ENCODE measurements at regions not wholly inside any gene's neighbourhood (a gene's known extent, or its start where the extent isn't known, plus 50 kb on each side); places are given as distances from the start of the nearest gene placed in this dataset.
"Not testable (repeated sequence)": the region's sequence is repeated elsewhere in the genome, so short reads cannot be mapped to it uniquely, and the experiment has no call there.

DNA sequence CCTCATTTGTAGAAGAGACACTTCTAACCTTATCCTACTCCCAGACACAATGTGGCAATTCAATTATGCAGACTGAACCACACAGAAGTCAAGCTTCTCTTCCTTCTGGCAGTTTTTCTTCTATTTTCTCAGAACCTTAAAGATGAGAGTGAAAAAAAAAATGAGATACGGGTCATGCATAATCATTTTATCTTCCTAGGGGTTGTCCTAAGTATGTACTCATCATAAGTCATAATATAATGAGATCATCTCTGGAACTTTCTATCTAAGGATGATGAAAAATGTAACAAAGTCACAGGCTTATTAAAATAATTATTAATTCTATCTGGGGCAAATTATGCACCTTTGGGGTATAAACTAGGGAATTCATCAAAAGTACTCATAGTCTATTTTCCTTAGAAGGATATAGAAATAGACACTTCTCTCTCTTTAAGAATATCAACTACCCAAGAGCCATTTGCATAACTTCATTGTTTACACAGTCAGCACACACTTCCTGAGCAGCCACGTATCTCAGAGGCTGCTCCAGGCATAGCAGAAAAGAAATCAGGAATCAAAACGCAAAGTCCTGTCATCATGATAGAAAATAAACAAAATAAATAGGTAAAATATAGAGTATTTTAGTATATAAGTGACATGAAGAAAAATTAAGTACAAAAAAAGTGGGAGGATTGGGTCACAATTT lies 345.9 kb upstream of the SPHKAP start:
- FAIRE-seq (no peak), DNase-seq (ENCODE audit: insufficient read length, low spot score) (no peak)
- TF ChIP-seq POLR2A (IDR thresholded peaks at IDR 0.05; ENCODE audit: low read depth, low read length), result no peak

DNA sequence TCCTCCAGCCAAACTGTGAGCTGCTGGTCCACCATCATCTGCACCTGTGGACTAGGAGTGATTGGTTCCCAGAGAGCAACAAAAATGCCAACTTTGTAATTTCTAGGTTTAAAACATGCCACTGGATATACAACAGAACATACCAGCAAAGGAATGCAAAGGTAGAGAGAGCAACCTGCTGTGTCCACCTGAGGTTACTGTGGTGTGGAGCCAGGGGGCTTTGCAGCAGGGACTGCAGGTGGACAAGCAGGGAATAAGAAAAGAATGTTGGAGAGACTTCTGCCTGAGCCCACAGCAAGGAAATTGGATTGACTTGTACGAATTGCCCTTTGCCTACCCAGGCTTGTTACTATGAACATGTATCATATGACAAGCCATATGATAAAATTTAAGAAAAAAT lies 345.2 kb upstream of the SPHKAP start:
- FAIRE-seq, result no peak
- DNase-seq (ENCODE audit: insufficient read length, low spot score), result no peak
- TF ChIP-seq POLR2A (IDR thresholded peaks at IDR 0.05; ENCODE audit: low read depth, low read length), result no peak

DNA sequence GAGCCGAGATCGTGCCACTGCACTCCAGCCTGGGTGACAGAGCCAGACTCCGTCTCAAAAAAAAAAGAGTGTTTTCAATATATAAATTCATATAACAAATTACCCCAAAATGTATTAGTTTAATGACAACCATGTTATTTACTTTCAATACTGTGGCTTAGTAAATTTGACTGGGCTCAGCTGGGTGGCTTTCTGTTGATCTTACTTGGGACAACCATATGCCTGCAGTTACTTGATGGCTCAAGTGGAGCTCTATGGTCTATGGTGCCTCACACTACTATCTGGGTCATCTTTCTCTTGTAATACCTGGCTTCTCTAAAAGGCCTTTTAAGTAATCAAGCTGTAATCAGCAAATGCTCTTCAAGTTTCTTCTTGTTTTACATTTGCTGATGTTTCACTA lies 341.5 kb upstream of the SPHKAP start:
- no peak for FAIRE-seq
- TF ChIP-seq POLR2A (IDR thresholded peaks at IDR 0.05; ENCODE audit: low read depth, low read length), result no peak
- no peak for DNase-seq (ENCODE audit: insufficient read length, low spot score)

DNA sequence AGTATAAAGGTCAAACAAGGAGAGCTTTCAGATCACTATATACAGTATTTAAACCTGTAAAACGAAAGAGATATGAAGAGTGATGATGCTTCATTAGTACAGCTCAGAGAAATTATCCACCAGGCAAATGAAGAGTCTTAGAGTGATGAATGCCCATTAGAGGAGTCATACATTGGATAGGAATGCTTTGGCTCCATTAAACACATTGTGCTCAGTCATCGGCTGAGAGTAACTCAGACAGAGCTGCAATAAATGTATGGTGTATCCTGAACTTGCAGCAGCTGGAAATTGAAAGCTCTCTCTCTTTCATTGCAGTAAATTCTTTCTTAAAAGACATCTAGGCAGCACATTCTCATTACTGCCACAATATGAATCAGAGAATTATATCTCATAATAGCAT lies 340.8 kb upstream of the SPHKAP start:
- FAIRE-seq (peak; percentile 27), DNase-seq (ENCODE audit: insufficient read length, low spot score) (no peak)
- no peak for TF ChIP-seq POLR2A (IDR thresholded peaks at IDR 0.05; ENCODE audit: low read depth, low read length)

DNA sequence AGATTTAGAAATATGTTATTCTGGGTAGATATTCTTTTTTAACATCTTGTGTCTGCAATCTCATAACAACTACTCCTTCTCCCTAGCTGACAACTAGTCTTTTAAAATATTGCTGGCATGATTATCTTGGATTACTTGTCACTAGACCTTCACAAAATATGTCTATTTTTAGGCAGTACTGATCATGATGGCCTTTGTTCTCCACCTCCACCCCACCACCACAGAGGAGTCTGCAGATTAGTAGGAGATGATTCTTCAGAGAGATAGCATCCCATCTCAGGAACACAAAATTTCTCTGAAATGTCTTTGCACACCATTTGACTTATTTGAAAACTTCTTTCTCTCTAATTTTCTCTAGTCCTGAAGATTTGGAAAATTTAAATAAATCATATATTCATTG lies 338.1 kb upstream of the SPHKAP start:
- DNase-seq (ENCODE audit: insufficient read length, low spot score) (no peak), FAIRE-seq (no peak)
- no peak for TF ChIP-seq POLR2A (IDR thresholded peaks at IDR 0.05; ENCODE audit: low read depth, low read length)

DNA sequence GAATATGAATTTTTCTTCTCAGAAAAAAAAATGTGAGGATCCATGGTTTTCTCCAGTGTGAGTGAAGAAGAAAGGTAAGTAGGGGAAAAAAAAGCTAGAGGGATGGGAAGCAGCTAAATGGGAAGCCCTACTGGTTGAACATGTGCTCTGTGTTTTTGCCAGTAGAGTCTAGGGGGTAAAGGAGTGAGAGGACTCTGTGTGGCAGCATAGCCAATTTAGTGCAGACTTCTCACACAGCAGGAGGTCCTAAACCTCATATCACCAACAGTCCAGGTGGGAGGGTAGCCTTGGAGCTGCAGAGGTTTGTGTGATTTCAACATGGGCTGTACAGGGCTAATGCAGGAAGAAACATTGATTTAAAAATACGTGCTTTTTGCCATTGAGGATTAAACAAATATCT lies 334.5 kb upstream of the SPHKAP start:
- no peak for FAIRE-seq
- no peak for TF ChIP-seq POLR2A (IDR thresholded peaks at IDR 0.05; ENCODE audit: low read depth, low read length)
- no peak for DNase-seq (ENCODE audit: insufficient read length, low spot score)

DNA sequence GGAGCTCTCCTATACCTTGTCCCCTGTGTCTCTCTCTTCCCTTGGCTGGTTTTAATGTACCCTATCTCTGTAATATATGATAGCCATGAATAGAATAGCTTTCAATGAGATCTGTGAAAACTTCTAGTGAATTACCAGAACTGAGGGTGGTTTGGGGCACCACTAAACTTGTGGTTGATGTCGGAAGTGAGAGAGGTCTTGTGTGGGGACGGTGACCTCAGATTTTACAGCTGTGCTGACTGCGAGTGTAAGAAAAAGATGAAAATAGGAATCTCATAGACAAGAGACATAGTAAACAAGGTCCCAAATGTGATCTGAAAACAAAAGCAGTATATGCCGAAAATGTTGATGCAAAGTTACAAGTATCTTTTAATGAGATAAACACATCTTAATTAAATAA lies 332.0 kb upstream of the SPHKAP start:
- not testable (repeated sequence) for DNase-seq (ENCODE audit: insufficient read length, low spot score); FAIRE-seq

DNA sequence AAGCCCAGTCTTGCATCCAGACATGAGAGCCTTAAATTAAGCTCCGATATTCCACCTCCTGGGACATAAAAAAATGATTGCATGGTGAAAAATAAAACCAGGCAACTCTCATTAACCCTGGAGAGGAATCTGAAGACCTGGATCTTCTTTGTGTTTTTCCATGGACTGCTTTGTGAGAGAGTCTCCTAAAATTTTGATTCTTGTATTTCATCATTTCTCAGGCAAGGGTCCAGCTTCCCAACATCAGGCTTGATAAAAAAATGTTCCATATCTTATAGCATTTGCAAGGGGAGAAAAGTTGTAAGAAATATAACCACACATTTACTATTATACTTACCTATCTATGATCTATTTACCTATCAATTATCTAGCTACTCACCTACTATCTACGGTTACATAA lies 327.5 kb upstream of the SPHKAP start:
- no peak for FAIRE-seq
- no peak for DNase-seq (ENCODE audit: insufficient read length, low spot score)
- no peak for TF ChIP-seq POLR2A (IDR thresholded peaks at IDR 0.05; ENCODE audit: low read depth, low read length)

DNA sequence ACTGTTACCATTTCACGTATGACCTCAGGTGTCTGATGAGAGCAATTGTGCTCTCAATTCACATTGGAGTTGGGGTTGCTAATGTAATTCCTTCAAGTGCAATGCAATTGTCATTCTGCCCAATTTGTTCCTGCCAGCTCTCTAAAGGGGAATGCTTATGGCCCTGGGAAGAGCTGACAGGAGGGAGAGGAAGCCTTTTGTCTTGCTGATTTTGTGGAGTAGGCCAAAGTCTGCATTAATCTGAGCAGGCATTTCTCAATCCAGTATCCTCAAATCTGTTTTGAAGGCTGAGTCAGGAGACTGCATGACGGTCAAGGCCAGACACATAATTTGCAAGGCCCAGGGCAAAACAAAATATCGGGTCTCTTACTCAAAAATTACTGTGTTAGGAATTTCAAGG lies 326.4 kb upstream of the SPHKAP start:
- no peak for DNase-seq (ENCODE audit: insufficient read length, low spot score)
- TF ChIP-seq POLR2A (IDR thresholded peaks at IDR 0.05; ENCODE audit: low read depth, low read length), result no peak
- no peak for FAIRE-seq

DNA sequence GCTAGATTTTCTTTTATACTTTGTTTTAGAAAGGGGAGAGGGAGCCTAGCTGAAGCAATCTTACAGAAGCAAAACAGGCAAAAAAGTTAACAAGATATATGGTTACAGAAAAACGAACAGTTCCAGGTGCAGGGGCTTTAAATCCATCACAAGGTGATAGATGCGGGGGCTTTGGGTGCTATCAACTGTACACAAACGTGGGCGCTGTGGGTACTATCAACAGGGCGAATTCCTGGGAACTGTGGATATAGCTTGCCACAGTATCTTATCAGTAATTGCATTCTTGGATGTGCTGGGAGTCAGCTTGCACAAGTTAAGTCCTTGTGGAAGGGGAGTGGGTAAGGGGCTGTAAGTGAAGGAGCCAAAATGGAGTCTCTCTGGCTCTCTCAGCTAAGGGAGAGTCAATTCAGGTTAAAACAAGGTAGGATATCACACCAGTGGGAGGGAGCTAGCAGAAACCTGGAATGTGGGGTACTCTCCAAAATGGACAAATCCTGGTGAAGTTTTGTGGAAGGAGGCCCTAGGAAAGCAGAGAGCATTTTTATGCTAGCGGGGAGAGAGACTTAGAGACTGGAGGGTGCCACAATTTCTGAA lies 325.8 kb upstream of the SPHKAP start:
- DNase-seq (ENCODE audit: insufficient read length, low spot score), result no peak
- FAIRE-seq, result no peak
- TF ChIP-seq POLR2A (IDR thresholded peaks at IDR 0.05; ENCODE audit: low read depth, low read length), result no peak

DNA sequence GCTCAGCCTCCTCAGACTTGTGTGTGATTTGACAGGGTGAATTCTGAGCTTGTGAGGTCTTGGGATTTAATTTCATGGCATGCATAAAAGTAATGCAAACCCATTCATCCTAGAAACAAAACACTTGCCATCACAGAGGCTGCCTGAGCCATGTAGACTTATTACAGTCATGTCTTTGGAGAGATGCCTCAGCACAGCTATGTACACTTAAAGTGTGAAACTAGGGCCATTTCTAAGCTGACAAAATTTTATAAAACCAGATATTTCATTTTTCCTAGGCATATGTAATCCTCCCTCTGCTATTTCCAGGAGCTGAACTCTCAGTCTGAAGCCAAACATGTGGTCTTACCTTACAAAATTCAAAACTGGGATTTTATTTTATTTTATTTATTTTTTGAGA lies 322.2 kb upstream of the SPHKAP start:
- DNase-seq (ENCODE audit: insufficient read length, low spot score), result no peak
- no peak for FAIRE-seq
- TF ChIP-seq POLR2A (IDR thresholded peaks at IDR 0.05; ENCODE audit: low read depth, low read length), result no peak

DNA sequence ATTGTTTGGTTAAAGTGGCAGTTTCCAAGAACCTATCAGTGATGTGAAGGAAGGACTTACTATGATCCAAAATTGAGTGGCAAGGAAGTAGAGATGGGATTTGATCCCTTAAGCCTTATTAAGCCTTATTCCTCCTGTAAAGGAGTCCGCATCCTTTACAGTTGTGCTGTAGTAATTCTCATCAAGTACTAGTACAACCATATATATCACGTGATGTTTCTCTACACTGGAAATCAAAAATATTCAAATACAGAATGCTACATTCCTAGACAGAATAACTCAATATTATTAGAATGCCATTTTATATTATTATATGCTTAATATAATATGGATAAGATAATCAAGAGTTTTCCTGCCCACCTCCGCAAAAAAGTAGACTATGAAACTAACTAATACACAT lies 312.4 kb upstream of the SPHKAP start:
- DNase-seq (ENCODE audit: insufficient read length, low spot score), result no peak
- TF ChIP-seq POLR2A (IDR thresholded peaks at IDR 0.05; ENCODE audit: low read depth, low read length), result no peak
- FAIRE-seq, result no peak

DNA sequence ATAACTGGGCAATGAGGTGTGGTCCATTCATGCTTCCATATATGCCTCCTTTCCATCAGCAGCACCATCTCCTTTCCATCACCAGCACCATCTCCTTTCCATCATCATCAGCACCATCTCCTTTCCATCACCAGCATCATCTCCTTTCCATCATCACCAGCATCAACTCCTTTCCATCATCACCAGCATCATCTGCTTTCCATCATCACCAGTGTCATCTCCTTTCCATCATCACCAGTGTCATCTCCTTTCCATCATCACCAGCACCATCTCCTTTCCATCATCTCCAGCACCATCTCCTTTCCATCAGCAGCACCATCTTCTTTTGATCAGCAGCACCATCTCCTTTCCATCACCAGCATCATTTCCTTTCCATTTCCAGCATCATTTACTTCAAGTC lies 297.5 kb upstream of the SPHKAP start:
- no peak for TF ChIP-seq POLR2A (IDR thresholded peaks at IDR 0.05; ENCODE audit: low read depth, low read length)
- FAIRE-seq, result no peak
- no peak for DNase-seq (ENCODE audit: insufficient read length, low spot score)

DNA sequence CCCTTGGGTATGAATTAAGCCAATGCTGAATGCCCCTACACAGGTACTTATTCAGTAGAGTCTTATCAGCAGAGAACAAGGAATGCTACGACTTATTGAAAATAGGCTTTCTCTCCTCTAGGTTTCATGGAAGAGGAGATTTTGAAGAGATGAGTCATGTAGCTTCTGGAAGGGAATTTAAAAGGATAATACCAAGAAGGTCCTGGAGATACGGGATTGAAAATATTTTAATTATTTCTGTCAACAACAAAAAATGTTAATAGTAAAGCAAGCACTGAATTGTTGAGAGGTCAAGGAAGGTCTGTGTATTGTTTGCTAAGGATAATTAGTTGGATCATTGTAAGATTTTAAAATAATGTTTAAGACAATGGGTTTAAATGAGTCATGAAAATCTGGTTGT lies 293.0 kb upstream of the SPHKAP start:
- FAIRE-seq (no peak), DNase-seq (ENCODE audit: insufficient read length, low spot score) (no peak)
- TF ChIP-seq POLR2A (IDR thresholded peaks at IDR 0.05; ENCODE audit: low read depth, low read length), result no peak

DNA sequence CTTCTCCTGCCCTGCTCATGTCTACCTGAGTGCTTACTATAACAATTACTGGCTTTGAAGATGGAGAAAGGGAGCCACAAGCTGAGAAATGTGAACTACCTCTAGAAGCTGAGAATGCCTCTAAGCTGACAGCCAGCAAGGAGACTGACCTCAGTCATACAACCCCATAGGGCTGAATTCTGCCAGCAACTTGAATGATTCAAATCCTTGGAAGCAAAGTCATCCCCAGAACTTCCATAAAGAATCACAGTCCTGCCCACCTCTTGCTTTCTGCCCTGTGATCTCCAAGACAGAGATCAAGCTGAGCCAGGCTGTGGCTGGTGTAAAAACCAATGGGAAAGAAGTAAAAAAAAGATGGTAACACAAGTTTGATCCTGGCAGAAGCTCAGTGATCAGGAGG lies 288.2 kb upstream of the SPHKAP start:
- FAIRE-seq (no peak), DNase-seq (ENCODE audit: insufficient read length, low spot score) (no peak)
- no peak for TF ChIP-seq POLR2A (IDR thresholded peaks at IDR 0.05; ENCODE audit: low read depth, low read length)

DNA sequence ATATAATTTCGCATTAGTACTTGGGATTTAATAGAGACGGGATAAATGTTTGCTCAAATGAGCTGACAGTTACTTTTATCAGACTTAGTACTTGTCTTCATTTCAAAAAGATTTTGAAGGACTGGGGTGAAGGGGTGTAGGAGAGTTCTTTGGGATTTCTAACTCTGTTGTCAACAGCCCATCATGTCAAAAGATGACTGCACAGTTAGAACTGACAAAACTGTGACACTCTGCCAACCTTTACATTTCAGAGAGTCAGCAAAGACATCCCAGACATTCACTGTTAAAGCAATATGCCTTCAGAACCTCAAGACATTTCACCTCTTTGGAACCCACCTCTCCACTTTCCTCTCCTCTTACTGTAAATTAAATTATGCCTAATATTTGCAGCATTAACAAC lies 285.4 kb upstream of the SPHKAP start:
- DNase-seq (ENCODE audit: insufficient read length, low spot score) (no peak), FAIRE-seq (no peak)
- TF ChIP-seq POLR2A (IDR thresholded peaks at IDR 0.05; ENCODE audit: low read depth, low read length), result no peak

Data from H54 (cell line).